ENCODE measurements at regions not wholly inside any gene's neighbourhood (a gene's known extent, or its start where the extent isn't known, plus 50 kb on each side); places are given as distances from the start of the nearest gene placed in this dataset.

GRCh38 chr18:27274901-27275300 lies 89.8 kb upstream of the CHST9 start:
- H3K36me3 ChIP-seq (replicated peaks): no peaks in the 10 kb centered on the region
- no peak overlapping the region for H3K27ac ChIP-seq
- TF ChIP-seq CTCF (IDR thresholded peaks at IDR 0.05; ENCODE audit: low read depth, low read length, missing control alignments): no peak
- no peak overlapping the region for H3K4me3 ChIP-seq (ENCODE audit: low read depth, low read length)
- no peaks in the 10 kb centered on the region for H3K27me3 ChIP-seq (replicated peaks)
- in situ Hi-C loops (cut with HindIII; ENCODE audit: low pct_ligation_motif_present, low sequenced_read_pairs): no loop called here
- DNase-seq: no peak

GRCh38 chr18:27270508-27270907 lies 85.4 kb upstream of the CHST9 start:
- TF ChIP-seq CTCF (IDR thresholded peaks at IDR 0.05; ENCODE audit: low read depth, low read length, missing control alignments): no peak
- H3K27me3 ChIP-seq (replicated peaks): no peaks in the 10 kb centered on the region
- no peaks in the 10 kb centered on the region for H3K36me3 ChIP-seq (replicated peaks)
- no peak for DNase-seq
- H3K27ac ChIP-seq: no peak overlapping the region
- in situ Hi-C loops (cut with HindIII; ENCODE audit: low pct_ligation_motif_present, low sequenced_read_pairs): no loop called here
- H3K4me3 ChIP-seq (ENCODE audit: low read depth, low read length): no peak overlapping the region

- no peak for TF ChIP-seq CTCF (IDR thresholded peaks at IDR 0.05; ENCODE audit: low read depth, low read length, missing control alignments)
- DNase-seq: no peak
- no peaks in the 10 kb centered on the region for H3K27me3 ChIP-seq (replicated peaks)
- H3K27ac ChIP-seq: no peak overlapping the region
- in situ Hi-C loops (cut with HindIII; ENCODE audit: low pct_ligation_motif_present, low sequenced_read_pairs): no loop called here
- H3K36me3 ChIP-seq (replicated peaks): no peaks in the 10 kb centered on the region
- H3K4me3 ChIP-seq (ENCODE audit: low read depth, low read length): no peak overlapping the region
Observed at GRCh38 chr18:27263369-27263768, 78.3 kb upstream of the CHST9 start.

- in situ Hi-C loops (cut with HindIII; ENCODE audit: low pct_ligation_motif_present, low sequenced_read_pairs): no loop called here
- Histone ChIP-seq H3K4me3 (ENCODE audit: low read depth, low read length) (no peak overlapping the region), H3K27me3 (replicated peaks) (no peaks in the 10 kb centered on the region), H3K27ac (no peak overlapping the region), H3K36me3 (replicated peaks) (no peaks in the 10 kb centered on the region)
- DNase-seq: no peak
- no peak for TF ChIP-seq CTCF (IDR thresholded peaks at IDR 0.05; ENCODE audit: low read depth, low read length, missing control alignments)
Observed at GRCh38 chr18:27261769-27262549, 76.9 kb upstream of the CHST9 start.

GRCh38 chr18:27253571-27253970 lies 68.5 kb upstream of the CHST9 start:
- no peaks in the 10 kb centered on the region for H3K36me3 ChIP-seq (replicated peaks)
- DNase-seq: no peak
- no peak overlapping the region for H3K4me3 ChIP-seq (ENCODE audit: low read depth, low read length)
- no peak overlapping the region for H3K27ac ChIP-seq
- in situ Hi-C loops (cut with HindIII; ENCODE audit: low pct_ligation_motif_present, low sequenced_read_pairs): no loop called here
- no peak for TF ChIP-seq CTCF (IDR thresholded peaks at IDR 0.05; ENCODE audit: low read depth, low read length, missing control alignments)
- no peaks in the 10 kb centered on the region for H3K27me3 ChIP-seq (replicated peaks)

- no peak overlapping the region for H3K27ac ChIP-seq
- H3K27me3 ChIP-seq (replicated peaks): no peaks in the 10 kb centered on the region
- no peak for DNase-seq
- in situ Hi-C loops (cut with HindIII; ENCODE audit: low pct_ligation_motif_present, low sequenced_read_pairs): no loop called here
- no peaks in the 10 kb centered on the region for H3K36me3 ChIP-seq (replicated peaks)
- no peak overlapping the region for H3K4me3 ChIP-seq (ENCODE audit: low read depth, low read length)
- TF ChIP-seq CTCF (IDR thresholded peaks at IDR 0.05; ENCODE audit: low read depth, low read length, missing control alignments): no peak
Observed at GRCh38 chr18:27250471-27250870, 65.4 kb upstream of the CHST9 start.

Data from brain microvascular endothelial cell (primary cell).